ENCODE measurements at regions not wholly inside any gene's neighbourhood (a gene's known extent, or its start where the extent isn't known, plus 50 kb on each side); places are given as distances from the start of the nearest gene placed in this dataset.

- TF ChIP-seq, protein P1, sequence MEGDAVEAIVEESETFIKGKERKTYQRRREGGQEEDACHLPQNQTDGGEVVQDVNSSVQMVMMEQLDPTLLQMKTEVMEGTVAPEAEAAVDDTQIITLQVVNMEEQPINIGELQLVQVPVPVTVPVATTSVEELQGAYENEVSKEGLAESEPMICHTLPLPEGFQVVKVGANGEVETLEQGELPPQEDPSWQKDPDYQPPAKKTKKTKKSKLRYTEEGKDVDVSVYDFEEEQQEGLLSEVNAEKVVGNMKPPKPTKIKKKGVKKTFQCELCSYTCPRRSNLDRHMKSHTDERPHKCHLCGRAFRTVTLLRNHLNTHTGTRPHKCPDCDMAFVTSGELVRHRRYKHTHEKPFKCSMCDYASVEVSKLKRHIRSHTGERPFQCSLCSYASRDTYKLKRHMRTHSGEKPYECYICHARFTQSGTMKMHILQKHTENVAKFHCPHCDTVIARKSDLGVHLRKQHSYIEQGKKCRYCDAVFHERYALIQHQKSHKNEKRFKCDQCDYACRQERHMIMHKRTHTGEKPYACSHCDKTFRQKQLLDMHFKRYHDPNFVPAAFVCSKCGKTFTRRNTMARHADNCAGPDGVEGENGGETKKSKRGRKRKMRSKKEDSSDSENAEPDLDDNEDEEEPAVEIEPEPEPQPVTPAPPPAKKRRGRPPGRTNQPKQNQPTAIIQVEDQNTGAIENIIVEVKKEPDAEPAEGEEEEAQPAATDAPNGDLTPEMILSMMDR (conservative IDR thresholded peaks at IDR 0.05; ENCODE audit: low read depth, low read length), result no peak
Observed at GRCh38 chr7:57256637-57257375, 124.6 kb upstream of the ZNF479 start.

GRCh38 chr7:57274535-57275283 lies 142.5 kb upstream of the ZNF479 start:
- Histone ChIP-seq H4K20me1 (ENCODE audit: insufficient read depth) (no peaks in the 10 kb centered on the region), H3K4me1 (ENCODE audit: low read depth, poor library complexity, severe bottlenecking) (no peaks in the 10 kb centered on the region), H3K4me3 (IDR thresholded peaks at IDR 0.05; ENCODE audit: insufficient read depth, low read depth, low read length) (no peak overlapping the region), H3K36me3 (ENCODE audit: insufficient read depth) (no peaks in the 10 kb centered on the region), H3K9ac (no peak overlapping the region), H3K27ac (no peak overlapping the region), H3K4me2 (no peak overlapping the region), H3K27me3 (ENCODE audit: insufficient read depth, low read depth) (no peaks in the 10 kb centered on the region), H2AFZ (ENCODE audit: low read depth) (no peak overlapping the region), H3K79me2 (ENCODE audit: insufficient read depth, low read depth) (no peaks in the 10 kb centered on the region)
- TF ChIP-seq, protein P1 (conservative IDR thresholded peaks at IDR 0.05; ENCODE audit: low read depth, low read length), result no peak

More at GRCh38 chr7:57256637-57257375, 124.6 kb upstream of the ZNF479 start:
- Histone ChIP-seq H3K4me2 (no peak overlapping the region), H4K20me1 (ENCODE audit: insufficient read depth) (no peaks in the 10 kb centered on the region), H3K9ac (no peak overlapping the region), H3K4me3 (IDR thresholded peaks at IDR 0.05; ENCODE audit: insufficient read depth, low read depth, low read length) (no peak overlapping the region), H3K79me2 (ENCODE audit: insufficient read depth, low read depth) (no peaks in the 10 kb centered on the region), H2AFZ (ENCODE audit: low read depth) (no peak overlapping the region), H3K27ac (no peak overlapping the region), H3K36me3 (ENCODE audit: insufficient read depth) (no peaks in the 10 kb centered on the region), H3K27me3 (ENCODE audit: insufficient read depth, low read depth) (no peaks in the 10 kb centered on the region), H3K4me1 (ENCODE audit: low read depth, poor library complexity, severe bottlenecking) (no peaks in the 10 kb centered on the region)

GRCh38 chr7:57300747-57301146 lies 149.2 kb upstream of the ZNF716 start:
- no peaks in the 10 kb centered on the region for H3K79me2 ChIP-seq (ENCODE audit: insufficient read depth, low read depth)
- no peaks in the 10 kb centered on the region for H3K36me3 ChIP-seq (ENCODE audit: insufficient read depth)
- H3K4me3 ChIP-seq (IDR thresholded peaks at IDR 0.05; ENCODE audit: insufficient read depth, low read depth, low read length), result no peak overlapping the region
- no peaks in the 10 kb centered on the region for H3K27me3 ChIP-seq (ENCODE audit: insufficient read depth, low read depth)
- H4K20me1 ChIP-seq (ENCODE audit: insufficient read depth), result no peaks in the 10 kb centered on the region
- no peak overlapping the region for H3K9ac ChIP-seq
- H3K4me2 ChIP-seq, result no peak overlapping the region
- no peak overlapping the region for H2AFZ ChIP-seq (ENCODE audit: low read depth)
- TF ChIP-seq, protein P1 (conservative IDR thresholded peaks at IDR 0.05; ENCODE audit: low read depth, low read length), result no peak
- H3K27ac ChIP-seq, result no peak overlapping the region
- no peaks in the 10 kb centered on the region for H3K4me1 ChIP-seq (ENCODE audit: low read depth, poor library complexity, severe bottlenecking)

GRCh38 chr7:57305192-57305748 lies 144.7 kb upstream of the ZNF716 start:
- Histone ChIP-seq H3K4me3 (IDR thresholded peaks at IDR 0.05; ENCODE audit: insufficient read depth, low read depth, low read length) (no peak overlapping the region), H2AFZ (ENCODE audit: low read depth) (no peak overlapping the region), H3K27me3 (ENCODE audit: insufficient read depth, low read depth) (no peaks in the 10 kb centered on the region), H4K20me1 (ENCODE audit: insufficient read depth) (no peaks in the 10 kb centered on the region), H3K36me3 (ENCODE audit: insufficient read depth) (no peaks in the 10 kb centered on the region), H3K4me2 (no peak overlapping the region), H3K27ac (no peak overlapping the region), H3K4me1 (ENCODE audit: low read depth, poor library complexity, severe bottlenecking) (no peaks in the 10 kb centered on the region), H3K9ac (no peak overlapping the region), H3K79me2 (ENCODE audit: insufficient read depth, low read depth) (no peaks in the 10 kb centered on the region)
- TF ChIP-seq, protein P1 (conservative IDR thresholded peaks at IDR 0.05; ENCODE audit: low read depth, low read length), result peak; percentile 68
